Right lobe of liver (tissue), 4 donors: ENCODE measurements at regions not wholly inside any gene's neighbourhood (a gene's known extent, or its start where the extent isn't known, plus 50 kb on each side); places are given as distances from the start of the nearest gene placed in this dataset.

Source experiments
- POLR2A ChIP-seq: fragments of 450-650 bp; IDR thresholded peaks from one replicate; pipeline ENCODE4 v1.6.1; 2017; ENCODE audit warnings: antibody characterized with exemption, mild to moderate bottlenecking
- TF ChIP-seq, protein P1 (sequence below), 4 donors: fragments of 200-600 bp in 3 of 4; fragments of 450-650 bp in 1 of 4; IDR thresholded peaks; one replicate each; pipeline versions ENCODE4 v1.5.1 to v1.8.0; 2016 to 2022; ENCODE audit warnings: antibody characterized with exemption in 4 of 4, mild to moderate bottlenecking in 2 of 4
- donor health status: DM: no; HTN: no; CAD: no.
- donor health status: DM: no; HTN: no; CAD: no.
- donor health status: DM: no; HTN: yes; CAD: no.

DNA sequence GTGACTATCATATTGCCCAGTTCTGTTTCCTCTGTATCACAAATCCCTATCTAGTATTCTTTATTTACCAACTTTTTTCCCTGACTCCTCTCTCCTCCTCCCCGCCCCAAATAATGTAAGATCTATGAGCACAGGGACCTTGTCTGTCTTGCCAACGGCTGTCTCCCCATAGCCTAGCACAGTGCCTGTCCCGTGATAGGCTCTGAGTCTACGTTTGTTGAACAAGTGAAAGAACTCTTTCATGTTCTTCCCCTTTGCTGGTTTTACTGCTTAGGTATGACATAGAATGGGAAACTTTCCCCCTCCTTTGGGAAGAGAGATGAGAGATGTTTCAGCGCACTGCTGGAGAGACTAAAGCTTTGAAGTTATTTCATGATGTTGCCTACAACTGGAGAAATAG, 367.0 kb downstream of the PRDM2 start:
- TF ChIP-seq, protein P1, sequence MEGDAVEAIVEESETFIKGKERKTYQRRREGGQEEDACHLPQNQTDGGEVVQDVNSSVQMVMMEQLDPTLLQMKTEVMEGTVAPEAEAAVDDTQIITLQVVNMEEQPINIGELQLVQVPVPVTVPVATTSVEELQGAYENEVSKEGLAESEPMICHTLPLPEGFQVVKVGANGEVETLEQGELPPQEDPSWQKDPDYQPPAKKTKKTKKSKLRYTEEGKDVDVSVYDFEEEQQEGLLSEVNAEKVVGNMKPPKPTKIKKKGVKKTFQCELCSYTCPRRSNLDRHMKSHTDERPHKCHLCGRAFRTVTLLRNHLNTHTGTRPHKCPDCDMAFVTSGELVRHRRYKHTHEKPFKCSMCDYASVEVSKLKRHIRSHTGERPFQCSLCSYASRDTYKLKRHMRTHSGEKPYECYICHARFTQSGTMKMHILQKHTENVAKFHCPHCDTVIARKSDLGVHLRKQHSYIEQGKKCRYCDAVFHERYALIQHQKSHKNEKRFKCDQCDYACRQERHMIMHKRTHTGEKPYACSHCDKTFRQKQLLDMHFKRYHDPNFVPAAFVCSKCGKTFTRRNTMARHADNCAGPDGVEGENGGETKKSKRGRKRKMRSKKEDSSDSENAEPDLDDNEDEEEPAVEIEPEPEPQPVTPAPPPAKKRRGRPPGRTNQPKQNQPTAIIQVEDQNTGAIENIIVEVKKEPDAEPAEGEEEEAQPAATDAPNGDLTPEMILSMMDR (IDR thresholded peaks at IDR 0.05): no peak
- no peak for TF ChIP-seq POLR2A
